Skeletal muscle cell (primary cell): ENCODE measurements at regions not wholly inside any gene's neighbourhood (a gene's known extent, or its start where the extent isn't known, plus 50 kb on each side); places are given as distances from the start of the nearest gene placed in this dataset.
"Not testable (repeated sequence)": the region's sequence is repeated elsewhere in the genome, so short reads cannot be mapped to it uniquely, and the experiment has no call there.

ENCODE experiments used
- DNase-seq: peaks from one replicate; pipeline ENCODE4 v3.0.0-alpha.2; 2010; ENCODE audit warnings: low read depth
- H3K4me3 ChIP-seq: 2 replicates; pipeline ENCODE4 v1.5.1; 2011; ENCODE audit warnings: low read depth, mild to moderate bottlenecking, control low read depth, low read length, moderate library complexity

DNA sequence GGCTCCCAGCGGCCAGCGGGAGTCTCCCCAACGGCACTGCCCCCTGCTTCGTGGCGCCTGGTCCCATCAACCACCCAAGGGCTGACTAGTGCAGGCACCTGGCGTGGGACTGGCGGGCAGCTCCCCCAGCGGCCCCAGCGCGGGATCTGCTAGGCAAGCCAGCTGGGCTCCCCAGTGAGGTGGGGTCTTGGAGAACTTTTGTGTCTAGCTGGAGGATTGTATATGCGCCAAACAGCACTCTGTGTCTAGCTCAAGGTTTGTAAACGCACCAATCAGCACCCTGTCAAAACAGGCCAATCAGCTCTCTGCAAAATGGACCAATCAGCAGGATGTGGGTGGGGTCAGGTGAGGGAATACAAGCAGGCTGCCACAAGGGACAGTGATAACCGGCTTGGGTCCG is 1988.2 kb downstream of the FOXD4L5 start:
- not testable (repeated sequence) for DNase-seq, H3K4me3 ChIP-seq

DNA sequence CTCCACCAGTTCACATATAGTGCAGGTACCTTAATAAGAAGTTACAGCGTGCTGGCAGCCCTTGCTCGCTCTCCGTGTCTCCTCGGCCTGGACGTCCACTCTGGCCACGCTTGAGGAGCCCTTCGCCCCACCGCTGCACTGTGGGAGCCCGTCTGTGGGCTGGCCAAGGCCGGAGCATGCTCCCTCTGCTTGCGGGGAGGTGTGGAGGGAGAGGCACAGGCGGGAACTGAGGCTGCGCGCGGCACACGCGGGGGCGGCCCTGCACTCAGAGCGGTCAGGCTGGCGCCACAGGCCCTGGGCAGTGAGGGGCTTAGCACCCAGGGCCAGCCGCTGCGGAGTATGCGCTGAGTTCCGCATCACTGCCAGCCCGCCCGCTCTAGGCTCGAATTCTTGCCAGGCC is 1988.6 kb downstream of the FOXD4L5 start:
- not testable (repeated sequence) for H3K4me3 ChIP-seq, DNase-seq

DNA sequence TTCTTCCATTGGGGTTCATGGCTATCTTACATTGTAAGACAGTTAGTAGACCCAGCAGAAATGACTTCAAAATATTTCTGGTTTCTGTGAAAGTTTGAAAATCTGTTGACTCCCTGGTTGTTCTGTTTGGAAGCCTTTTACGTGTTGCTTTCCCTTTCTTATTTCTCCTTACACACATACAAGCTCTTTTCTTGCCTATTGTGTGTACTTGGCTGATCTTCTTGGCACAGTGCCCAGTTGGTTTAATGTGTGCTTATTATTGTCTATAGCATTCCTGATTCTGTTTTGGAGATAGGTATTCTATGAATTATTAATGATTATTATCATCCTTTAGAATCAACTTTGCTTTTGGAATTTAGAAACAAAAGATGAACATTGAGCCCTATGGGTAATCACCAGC is 1995.0 kb downstream of the FOXD4L5 start:
- not testable (repeated sequence) for DNase-seq, H3K4me3 ChIP-seq
